GM10847 (cell line): ENCODE measurements at regions not wholly inside any gene's neighbourhood (a gene's known extent, or its start where the extent isn't known, plus 50 kb on each side); places are given as distances from the start of the nearest gene placed in this dataset.

Source experiments
- POLR2A ChIP-seq: IDR thresholded peaks from 2 replicates; pipeline ENCODE4 v1.6.1; 2011; ENCODE audit not compliant: insufficient read length; ENCODE audit errors: extremely low read depth

DNA sequence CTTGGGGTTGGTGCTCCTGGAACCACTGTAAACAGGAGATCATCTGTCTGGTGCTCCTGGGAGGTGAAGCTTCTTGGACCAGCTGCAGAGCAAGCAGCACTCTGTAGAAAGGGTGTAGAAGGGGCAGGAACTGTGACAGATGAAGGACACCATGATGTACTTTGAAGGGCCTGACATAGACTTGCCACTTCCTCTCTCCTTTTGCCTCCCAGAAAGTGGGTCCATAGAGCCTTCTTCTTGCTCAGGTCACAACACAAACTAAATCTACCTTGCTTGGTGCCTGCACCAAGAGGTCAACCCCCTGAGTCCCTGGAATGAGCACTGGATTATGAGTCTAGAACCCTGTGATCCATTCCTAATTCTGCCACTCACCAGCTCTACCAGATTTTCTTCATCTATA is 176.1 kb upstream of the HES1 start:
- no peak for TF ChIP-seq POLR2A

DNA sequence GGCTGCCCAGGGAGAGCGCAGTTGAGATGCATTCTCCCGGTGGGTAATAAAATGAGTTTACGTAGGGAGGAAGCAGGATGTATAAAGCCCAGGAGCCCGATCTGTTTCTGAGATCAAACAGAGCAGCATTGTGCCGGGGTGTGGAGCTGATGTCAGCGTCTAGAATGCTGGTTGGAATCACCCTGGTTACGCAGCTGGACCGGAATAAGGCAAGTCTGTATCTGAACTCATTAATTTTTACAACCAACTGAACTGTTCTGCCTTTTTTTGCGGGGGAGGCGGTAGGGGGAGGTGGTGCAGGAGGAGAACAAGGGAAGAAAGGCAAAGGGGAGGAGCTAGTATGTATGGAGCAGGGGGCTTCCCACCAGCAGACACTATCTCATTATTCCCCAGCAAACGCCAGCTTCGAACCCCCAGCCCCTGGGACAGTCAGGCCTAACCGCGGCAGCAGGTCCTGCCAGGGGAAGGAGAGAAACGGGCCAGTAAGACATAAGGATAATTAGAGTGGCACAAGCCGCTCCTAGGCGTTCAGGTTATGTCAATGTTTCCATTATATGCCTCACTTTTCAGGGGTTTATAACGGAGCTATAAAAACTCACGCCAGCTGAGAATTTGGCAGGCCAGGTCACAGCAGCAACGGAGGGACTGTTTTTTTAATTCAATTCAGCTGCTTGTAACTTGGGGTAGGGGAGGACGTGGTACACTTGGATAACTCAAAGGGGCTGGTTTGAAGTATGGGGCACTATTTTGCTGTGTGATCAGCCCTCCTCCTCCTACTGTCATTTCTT is 175.3 kb upstream of the HES1 start:
- TF ChIP-seq POLR2A, result no peak

DNA sequence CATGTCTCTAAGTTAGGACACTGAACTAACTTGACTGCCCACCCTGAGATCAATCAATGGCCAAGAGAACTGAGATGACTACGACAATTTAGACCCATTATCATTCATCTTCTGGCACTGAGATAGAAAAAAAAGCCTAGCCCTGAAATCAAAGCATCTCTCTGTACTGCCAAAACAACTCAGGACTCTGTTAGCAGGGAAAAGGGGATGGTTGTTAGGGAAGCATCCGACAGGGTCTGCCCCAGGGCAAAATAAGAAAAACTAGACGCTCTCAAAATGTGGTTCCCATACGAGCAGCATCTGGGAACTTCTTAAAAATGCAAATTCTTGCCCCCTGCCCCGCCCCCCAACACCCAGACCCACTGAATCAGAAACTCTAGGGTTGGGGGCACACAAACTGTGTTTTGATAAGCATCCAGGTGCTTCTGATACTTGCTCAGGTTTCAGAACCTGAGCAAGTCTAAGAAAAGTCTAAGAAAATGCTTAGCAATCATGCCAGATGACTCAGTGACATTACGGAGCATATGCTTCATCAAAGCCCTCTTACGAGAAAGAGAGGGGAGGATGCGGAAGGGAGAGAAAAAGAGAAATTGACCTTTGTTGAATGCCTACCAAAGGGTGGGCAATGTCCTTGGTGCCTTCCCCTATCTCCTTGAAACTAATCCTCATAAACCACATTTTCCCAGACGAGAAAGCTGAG is 172.8 kb upstream of the HES1 start:
- TF ChIP-seq POLR2A, result no peak

DNA sequence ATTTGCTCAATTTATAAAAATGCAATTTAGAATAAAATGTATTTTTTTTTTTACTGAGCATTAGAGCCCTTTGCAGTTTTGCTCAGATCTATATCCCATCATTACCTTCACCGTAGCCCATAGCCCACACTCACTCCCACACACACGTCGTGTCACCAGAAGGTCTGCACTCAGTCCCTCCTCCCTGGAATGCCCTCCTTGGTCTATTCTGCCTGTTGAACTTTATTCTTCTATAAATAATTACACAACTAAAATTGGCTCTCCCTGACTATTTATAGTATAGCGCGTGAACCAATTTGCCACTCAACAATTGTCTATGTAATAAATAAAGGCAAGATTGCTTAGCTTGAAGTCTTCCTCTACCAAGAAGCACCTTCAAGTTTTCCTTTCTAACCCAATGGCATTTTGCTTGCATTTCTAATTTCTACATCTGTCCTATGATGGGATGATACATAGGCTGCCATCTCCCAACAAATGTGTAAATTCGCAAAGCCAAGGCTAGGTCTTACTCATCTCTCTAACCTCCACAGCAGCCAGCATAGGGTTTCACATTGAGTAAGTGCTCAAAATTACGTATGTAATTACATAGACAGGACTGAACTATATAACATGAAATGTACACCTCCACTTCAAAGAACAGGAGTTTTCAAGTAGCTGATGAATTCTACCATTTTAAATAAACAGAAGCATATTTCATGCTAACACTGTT is 172.0 kb upstream of the HES1 start:
- no peak for TF ChIP-seq POLR2A

DNA sequence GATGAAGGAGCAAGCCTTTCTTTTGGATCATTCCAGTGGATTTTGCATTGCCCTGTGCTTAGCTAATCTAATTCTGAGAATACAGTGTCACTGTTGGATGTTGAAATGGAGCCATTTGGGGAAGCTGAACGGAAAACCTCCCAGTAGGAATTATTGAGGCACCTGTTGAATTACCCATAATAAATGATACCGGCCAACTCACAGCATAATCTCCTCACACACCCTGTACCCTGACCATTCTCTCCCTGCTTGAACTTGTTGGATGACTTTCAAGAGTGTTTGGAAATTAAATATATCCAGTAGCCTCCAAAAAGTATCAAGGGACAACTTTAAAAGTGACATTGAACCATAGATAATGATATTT is 171.4 kb upstream of the HES1 start:
- no peak for TF ChIP-seq POLR2A

DNA sequence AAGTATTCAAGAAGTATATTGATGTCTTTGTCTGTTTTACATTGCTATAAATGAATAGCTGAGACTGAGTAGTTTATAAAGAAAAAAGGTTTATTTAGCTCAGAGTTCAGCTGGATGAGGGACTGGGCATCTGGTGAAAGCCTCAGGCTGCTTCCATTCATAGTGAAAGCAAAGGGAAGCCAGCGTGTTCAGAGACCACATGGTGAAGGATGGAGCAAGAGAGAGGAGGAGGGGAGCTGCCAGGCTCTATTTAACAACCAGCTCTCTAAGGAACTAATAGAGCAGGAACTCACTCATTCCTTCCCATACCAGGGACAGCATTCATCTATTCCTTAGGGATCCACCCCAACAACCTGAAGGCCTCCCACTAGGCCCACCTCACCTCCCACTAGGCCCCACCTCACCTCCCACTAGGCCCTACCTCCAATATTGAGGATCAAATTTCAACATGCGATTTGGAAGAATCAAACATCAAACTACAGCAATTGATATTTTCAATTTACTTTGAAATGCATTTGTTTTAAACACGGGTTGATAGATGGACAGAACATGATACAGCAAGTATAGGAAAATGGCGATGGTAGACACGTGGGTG is 167.5 kb upstream of the HES1 start:
- TF ChIP-seq POLR2A, result no peak

DNA sequence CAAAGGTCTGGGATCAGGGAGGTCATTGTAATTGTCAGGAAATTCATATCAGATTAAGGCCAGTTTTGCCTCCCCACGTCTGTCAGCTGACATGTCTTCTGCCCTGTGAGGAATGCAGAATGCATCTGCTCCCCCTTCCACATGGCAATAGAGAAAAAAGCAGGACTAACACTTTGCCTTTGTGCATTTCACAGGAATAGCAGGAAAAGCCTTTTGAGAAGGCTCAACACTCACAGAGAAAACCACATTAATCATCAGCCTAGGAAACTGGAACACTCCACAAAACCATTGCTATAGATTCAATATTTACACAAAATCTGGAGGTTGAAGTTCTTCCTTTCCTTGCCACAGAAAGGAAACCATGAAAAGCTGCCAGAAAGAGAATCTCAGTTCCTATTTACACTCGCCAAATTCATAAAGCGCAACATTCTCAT is 165.2 kb upstream of the HES1 start:
- TF ChIP-seq POLR2A, result no peak

DNA sequence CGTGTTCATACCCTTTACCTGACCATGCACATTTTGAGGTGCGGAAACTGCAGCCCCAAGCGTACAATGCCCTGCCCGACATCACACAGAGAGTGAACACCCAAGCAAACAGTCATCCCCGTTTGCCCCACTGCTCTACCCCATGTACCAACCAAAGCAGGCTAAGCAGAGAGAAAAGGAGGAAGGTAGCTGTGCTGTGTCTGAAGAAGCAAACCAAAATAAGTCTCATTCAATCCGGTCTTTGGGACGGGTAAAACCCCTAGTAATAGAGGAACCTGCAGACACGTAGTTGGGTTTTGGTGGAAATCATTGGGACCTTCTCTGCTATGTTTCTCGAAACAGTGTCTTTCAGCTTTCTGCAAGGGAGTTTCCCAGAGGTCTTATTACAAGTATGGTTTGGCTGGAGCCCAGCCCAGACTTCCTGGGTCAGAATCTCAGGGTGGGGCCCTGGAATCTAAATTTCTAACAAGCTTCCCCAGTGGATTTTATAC is 164.6 kb upstream of the HES1 start:
- TF ChIP-seq POLR2A, result no peak

DNA sequence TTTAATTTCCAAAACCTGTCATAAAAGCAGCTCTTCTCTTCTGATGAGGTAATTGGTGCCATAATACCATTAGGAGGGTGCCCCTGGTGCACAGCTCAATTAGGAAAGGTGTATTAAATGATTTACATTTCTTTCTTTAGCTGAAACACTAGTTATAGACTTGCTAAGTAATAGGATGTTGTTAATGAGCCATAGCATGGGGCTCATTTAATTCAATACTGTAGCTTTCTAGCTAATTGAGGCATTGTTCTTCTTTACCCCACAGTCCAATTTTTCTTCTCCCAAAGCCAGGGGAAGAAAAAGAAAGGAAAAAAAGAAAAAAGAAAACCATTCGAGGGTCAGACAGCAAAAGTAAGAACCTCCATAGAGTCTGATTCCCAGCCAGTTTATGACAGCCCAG is 164.0 kb upstream of the HES1 start:
- no peak for TF ChIP-seq POLR2A

DNA sequence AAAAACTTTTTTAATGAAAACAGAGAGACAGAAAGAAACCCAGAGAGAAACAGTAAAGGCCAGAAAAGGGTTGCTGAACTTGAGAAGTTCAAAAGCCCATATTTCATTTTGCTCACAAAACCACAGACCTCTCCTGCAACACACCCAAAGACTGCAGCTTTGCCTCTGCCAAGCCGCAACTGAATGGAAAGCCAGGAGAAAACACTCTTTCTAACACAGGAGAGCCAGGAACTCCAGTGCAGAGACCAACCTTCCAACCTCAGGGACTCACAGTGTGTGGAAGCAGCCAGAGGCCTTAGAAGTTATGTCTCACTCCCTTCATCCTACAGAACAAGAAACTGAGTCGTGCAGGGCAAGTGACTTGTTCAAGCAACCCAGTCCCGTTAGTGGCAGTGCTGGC is 163.1 kb upstream of the HES1 start:
- TF ChIP-seq POLR2A, result no peak

DNA sequence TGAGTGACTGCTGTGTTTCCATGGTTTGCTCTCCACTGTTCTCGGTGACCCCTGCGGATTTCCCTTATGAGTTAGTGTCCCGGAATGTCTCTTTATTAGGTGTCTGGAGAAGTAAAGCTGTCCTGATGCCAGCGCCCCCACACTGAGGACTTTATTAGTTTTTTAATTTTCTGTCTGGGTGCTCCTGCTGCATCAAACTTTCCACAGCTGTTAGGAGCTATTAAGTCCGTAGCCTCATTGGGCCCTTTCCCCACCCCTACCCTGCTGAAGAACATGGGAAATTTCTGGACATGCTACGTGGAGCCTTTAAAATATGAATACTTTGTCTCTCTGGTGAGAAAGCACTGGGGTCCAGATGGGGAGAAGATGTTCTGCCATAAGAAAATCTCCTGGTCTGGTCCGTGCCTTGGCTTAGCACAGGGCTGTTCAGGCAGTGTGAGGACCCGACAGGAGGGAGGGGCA is 161.7 kb upstream of the HES1 start:
- TF ChIP-seq POLR2A, result no peak

DNA sequence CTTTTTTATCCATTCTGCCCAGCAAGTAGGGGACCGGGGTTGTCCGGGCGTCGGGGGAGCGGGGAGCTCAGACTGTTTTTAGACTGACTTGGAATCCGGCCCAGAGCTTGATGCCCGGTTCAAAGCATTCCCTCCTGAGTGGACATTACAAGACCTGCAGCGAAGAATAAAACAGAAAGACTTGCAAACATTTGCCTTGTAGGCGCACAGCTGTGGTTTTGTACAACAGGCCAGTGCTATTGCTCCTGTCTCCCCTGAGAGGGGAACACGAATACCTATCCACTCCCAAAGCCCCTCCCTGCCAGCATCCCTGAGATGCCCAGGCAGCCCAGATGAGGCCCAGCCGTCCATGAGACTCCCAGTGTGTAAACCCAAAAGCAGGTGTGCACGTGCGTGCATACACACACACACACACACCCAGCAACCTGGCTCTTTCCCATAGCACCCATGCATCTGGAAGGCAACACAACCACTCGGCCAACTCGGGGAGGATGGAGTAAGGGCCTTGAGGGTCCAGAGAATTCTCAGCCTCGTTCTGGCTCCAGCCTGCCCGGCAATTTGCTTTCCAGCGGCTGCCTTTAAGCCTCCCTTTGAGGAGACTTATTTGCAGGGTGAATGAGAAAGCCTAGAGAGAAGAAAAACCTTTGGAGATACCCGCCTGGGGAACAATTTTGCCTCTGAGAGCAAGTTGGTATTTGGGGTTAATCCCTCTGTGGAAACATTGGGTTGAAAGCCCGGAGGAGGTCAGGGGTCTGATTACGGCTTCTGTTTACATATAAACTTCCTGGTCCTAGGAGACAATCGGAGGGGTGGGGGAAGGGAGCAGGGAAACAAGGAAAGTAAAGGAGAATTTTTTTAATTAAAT is 161.0 kb upstream of the HES1 start:
- no peak for TF ChIP-seq POLR2A

DNA sequence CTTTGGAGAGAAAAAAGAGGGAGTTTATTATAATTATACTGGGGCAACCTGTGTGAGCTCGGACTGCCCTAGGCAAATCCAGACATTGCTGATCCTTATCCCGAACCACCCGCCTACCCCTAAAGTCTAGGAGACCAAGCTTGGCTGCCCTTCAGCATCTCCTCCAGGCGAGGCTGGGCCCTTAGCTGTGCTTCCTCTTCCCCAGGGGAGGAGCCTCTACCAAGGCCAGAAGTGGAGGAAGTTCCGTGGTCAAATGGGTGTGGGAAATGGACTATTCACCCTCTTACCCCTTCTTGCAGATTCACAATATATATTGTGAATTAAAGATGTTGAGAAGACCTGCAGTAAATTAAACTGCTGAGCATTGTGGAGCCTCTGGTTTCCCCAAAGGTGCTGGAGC is 158.3 kb upstream of the HES1 start:
- no peak for TF ChIP-seq POLR2A

DNA sequence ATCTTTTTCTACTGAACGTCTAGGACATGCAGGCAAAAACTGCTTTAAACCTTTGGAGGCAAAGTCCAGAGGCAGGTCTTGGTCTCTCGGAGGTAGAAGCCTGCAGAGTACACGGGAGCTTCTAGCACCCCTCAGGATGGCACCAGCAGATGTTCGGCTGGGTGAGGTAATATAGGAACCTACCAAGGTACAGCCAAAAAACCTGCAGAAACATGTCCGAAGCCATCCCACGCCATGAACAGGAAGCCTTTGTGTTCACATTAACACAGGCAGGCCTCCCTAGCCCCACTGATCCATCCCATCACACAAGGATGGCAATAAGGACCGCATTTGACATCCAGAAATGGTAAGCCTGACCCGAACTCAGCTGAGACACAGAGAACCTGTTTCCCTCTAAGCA is 157.9 kb upstream of the HES1 start:
- no peak for TF ChIP-seq POLR2A

DNA sequence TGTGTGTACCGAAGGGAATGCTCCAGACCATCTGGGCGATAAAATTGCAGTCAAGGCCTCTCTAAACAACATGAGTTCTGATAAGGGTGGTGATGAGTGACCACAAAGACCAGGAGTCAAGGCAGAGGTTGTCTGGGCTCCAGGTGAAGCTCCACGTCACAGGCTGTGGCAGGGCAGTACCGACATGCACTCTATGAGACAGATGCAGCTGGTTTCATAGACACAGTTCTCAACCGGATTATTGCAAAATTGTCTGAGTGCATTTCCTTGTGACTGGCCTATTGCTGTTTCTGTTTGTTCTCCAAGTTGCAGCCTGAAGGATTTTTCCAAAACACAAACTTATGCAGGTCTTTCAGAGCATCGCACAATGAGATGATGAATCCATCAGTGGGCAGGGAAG is 157.5 kb upstream of the HES1 start:
- no peak for TF ChIP-seq POLR2A

DNA sequence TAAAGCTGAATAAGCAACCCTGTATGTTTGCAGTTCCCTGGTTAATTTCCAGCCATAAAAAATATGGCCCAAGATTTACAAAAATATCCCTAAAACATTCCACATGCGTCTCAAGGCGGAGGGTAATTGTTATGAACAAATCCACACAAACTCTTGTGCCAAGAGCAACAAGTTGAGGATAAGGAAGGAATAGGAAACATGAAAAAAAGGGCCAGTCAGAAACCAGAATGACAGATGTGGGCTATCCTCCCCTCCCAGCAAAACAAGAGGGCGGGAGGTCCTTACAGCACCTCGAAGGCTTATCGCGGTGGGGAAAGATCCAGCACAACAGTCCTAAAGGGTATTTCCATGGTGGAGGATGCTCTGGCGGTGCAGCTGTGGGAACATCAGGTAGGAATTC is 155.6 kb upstream of the HES1 start:
- no peak for TF ChIP-seq POLR2A
